Skin epidermis (tissue), 12 donors: ENCODE measurements at regions not wholly inside any gene's neighbourhood (a gene's known extent, or its start where the extent isn't known, plus 50 kb on each side); places are given as distances from the start of the nearest gene placed in this dataset.

ENCODE experiments used
- H3K27ac ChIP-seq, 21 experiments: fragments of 200-600 bp; sonication (generic) in 11 of 21; one replicate each; pipeline ENCODE4 v1.5.0; 2020; ENCODE audit warnings: mild to moderate bottlenecking in 3 of 21, inconsistent platforms in 2 of 21, moderate library complexity in 2 of 21
- H3K4me3 ChIP-seq, 7 experiments: fragments of 200-600 bp; sonication (generic) in 2 of 7; one replicate each; pipeline ENCODE4 v1.5.0; 2020; ENCODE audit warnings: inconsistent platforms in 2 of 7, mild to moderate bottlenecking in 2 of 7, moderate library complexity in 1 of 7

DNA sequence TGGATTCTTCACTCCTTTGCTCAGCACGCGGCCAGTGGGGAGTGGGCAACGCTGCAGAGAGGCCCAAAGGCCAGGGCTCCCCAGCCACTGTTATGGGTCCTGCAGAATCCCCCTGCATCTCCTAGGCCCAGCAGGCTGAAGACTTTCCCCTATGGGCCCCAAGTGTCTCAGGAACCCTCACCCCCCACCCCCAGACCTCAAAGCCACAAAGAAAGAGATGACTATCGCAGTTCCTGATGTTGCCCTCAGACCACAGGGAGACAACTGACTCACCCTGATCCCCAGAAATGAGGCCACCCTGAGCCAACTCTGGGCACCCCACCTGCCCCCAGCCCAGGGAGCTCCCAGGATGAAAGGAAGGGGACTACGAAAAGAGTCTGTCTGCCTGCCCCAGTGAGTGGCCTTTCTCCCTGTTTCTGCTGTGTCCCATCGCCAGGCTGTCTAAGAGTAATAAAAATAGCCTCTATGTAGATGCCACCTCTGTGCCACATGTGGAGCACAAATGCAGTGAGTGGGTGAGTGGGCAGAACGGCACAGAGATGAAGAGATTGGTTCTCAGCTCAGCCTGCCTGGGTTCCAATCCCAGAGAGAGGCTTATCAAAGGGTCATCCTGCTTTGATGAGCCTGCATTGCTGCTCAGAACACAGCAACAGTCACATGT is 283.0 kb downstream of the UACA start:
- H3K27ac ChIP-seq = peak overlapping the region in 1 of 21 experiments; percentile 10
- no peak overlapping the region for H3K4me3 ChIP-seq

DNA sequence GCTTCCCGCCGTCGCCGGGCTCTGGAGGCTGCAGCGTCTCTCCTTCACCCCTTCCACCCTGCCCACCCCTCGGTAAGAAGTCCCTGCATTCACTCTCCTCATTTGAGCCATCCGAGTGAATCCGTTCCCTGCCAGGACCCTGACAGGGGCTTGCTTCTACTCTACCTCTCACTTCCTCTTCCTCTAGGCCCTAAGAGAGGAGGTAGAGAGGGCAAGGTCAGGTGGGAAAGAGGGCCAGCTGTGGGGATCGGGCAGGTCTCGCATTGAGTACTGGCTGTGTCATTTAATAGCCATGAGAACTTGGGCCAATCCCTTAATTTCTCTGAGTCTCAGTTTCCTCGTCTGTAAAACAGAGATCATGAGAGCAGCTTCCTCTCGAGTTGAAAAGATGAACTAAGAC is 283.6 kb downstream of the UACA start:
- Histone ChIP-seq H3K4me3 (no peak overlapping the region), H3K27ac (peak overlapping the region in 1 of 21 experiments; percentile 10)

GRCh38 chr15:70479056-70479455 is 284.3 kb downstream of the UACA start:
- Histone ChIP-seq H3K4me3 (no peak overlapping the region), H3K27ac (peak overlapping the region in 5 of 21 experiments; percentile 17 to 49 (median 29))

DNA sequence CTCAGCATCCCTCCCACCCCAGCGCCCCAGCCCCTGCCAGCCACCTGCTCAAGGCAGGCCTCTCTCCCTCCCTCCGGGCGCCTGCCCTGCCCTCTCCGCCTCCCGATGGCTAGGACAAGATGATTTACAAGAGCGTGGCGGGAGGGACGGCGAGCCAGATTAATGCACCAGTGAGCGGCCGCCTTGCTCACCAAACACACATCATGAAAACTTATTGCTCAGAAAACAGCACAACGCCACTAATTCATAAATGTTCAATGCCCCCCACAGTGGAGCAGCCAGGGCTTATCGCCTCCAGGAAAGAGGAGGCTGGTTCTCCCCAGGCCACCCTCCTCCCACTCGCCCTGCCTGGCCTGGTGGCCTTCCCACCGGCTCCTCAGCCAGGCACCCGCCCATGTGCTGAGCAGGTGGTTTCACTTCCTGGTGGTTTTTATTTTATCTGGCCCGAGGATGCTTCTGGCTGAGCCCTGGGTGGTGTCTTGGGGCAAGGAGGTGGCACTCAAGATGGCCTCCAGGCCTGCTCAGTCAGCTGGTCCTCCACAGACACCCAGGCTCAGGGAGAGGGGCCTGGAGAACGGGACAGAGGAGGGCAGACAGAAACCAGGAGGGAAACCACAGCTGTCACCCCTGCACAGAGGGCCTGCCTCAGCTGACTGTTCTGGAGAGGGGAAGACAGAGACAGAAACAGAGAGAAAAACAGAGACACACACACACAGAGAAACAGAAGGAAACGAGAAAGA is 284.9 kb downstream of the UACA start:
- H3K27ac ChIP-seq = peak overlapping the region in 5 of 21 experiments; percentile 17 to 49 (median 29)
- H3K4me3 ChIP-seq = no peak overlapping the region

DNA sequence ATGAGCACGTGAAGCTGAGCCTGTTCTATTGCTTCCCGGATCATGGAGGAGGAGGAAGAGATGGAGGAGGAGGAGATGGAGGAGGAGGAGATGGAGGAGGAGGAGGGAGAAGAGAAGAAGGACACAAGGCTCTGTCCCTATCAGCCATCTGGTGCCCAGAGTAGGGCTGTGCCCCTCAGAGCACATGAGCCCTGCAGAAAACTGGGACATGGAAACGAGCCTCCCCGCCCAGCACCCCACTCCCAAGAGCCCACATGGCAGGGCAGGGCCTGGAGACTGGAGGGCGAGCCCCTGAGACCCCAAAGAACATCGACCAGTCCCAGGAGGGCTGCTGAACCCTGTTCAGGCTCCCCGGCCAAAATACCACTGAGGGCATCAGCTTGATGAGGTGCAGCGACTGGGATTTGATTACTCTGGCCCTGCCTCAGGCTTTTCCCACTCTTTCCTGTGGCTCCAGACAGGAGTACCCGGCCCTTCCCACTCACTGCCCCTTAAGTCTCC is 285.6 kb downstream of the UACA start:
- no peak overlapping the region for H3K4me3 ChIP-seq
- no peak overlapping the region for H3K27ac ChIP-seq

- no peak overlapping the region for H3K4me3 ChIP-seq
Observed at GRCh38 chr15:70476441-70476840, 286.9 kb downstream of the UACA start.

GRCh38 chr15:70475921-70476320 is 287.4 kb downstream of the UACA start:
- H3K4me3 ChIP-seq = no peak overlapping the region
- H3K27ac ChIP-seq = peak overlapping the region in 2 of 21 experiments; percentile 73 to 87

More at GRCh38 chr15:70476441-70476840, 286.9 kb downstream of the UACA start:
- H3K27ac ChIP-seq = no peak overlapping the region

- Histone ChIP-seq H3K4me3 (peak overlapping the region in 3 of 7 experiments; percentile 4 to 14 (median 10)), H3K27ac (peak overlapping the region in 14 of 21 experiments; percentile 18 to 87 (median 68))
Observed at GRCh38 chr15:70475407-70475781, 288.0 kb downstream of the UACA start.

DNA sequence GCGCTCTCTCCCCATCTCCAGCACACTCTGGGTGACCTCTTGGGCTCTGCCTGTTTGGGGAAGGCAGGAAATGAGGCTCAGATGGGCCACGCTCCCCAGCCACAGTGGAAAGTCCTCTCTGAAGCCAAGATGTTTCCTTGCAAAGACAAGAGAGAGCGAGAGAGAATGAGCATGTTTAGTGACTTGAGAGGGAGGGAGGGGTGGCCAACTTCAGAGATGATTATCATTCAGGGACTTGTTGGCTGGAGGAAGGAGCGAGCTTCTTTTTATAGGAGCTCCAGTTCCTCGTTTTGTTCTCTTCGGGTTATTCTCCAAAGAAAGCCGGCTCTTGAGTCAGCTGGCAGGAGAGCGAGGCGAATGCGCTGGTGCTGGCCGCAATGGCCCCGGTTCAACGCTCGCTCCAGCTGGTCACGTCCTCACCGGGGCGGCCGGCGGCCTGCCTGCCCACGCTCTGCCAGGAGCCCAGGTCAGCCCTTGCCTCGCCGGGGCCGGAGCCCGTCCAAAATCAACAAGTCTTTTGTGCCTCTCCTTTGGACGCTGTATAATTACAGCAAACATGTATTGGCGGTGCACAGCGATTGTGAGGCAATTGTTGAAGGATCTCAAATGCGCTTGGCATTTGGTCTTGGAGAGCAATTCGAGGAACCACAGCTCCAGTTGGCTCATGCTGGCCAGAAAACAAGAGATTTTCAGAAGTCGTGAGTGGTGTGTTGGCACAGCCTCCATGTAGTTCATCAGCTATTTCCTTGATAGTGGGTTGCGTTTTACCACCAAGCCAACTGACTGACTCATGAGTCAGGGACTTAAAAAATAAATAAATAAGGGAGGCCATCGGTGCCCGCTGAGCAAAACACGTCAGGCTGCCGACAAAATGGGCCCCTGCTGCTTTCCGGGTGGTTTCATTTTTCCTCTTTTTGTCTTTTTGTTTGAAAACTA is 288.6 kb downstream of the UACA start:
- Histone ChIP-seq H3K27ac (peak overlapping the region in 20 of 21 experiments; percentile 7 to 87 (median 63)), H3K4me3 (peak overlapping the region in 5 of 7 experiments; percentile 1 to 14 (median 4))

GRCh38 chr15:70473581-70474370 is 289.6 kb downstream of the UACA start:
- H3K4me3 ChIP-seq = no peak overlapping the region
- H3K27ac ChIP-seq = peak overlapping the region in 11 of 21 experiments; percentile 51 to 87 (median 70)

DNA sequence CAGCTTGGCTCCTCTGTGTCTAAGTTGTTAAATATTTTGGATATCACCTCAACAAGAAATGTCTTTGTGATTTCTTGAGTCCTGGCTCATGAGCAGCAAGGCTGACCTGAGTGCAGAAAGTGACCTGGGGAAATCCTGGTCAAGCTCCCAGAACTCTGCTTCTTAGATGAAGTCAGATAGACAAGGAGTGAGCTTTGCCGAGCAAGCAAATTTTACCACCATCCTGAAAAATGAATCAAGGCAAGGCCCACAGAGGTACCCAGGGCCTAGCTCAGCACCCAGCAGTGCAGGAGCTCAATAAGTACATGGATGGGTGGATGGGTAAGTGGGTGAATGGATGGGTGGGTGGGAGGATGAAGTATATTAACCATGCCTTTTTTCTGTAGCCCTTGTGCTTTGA is 291.8 kb downstream of the UACA start:
- no peak overlapping the region for H3K4me3 ChIP-seq
- H3K27ac ChIP-seq = no peak overlapping the region

DNA sequence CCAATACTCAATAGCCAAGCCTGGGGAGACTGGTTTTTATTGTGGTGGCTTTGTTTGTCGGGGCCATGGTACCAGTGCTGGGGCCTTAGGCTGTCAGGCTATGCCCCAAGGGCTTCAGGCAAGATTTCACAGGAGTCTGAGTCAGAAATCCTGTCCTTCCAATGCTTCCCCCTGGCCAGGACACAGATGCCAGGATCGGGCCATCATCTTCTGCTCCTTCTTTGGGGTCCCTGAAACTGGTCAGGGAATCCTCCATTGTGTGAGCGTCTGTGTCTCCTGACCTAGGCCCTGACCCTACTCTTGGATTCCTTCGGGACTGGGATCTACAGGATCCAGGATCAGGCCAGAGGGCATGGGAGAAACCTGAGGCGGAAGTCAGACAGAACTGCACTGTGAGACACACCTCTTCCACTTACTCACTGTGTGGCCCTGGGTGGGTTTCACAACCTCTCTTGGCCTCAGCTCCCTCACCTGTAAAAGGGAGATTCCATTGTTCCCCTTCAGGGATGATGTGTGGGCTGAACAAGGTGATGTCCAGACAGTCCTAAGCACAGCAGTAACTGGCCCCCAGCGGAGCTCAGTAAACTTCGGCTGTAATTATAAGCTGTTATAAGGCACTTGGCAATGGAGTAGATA is 292.7 kb downstream of the UACA start:
- Histone ChIP-seq H3K4me3 (no peak overlapping the region), H3K27ac (no peak overlapping the region)

GRCh38 chr15:70469651-70470555 is 293.5 kb downstream of the UACA start:
- Histone ChIP-seq H3K27ac (no peak overlapping the region), H3K4me3 (no peak overlapping the region)

DNA sequence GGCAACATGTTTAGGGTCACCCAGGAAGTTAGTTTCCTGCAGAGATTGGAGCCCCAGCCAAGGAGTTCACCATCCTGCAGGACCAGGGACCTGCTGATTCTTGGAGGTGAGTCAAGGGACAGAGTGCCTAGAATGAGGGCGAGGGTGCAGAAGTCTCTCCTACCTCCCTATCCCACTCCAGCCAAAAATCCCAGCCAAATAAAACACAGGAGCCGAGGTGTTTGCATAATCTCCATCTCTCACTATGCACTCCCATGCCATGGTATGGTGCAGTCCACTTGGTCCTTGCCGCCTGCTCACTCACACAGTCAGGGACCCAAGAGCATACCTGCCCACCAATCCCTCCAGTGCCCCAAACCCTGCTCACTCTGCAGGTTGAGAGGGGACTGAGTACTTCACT is 294.2 kb downstream of the UACA start:
- no peak overlapping the region for H3K27ac ChIP-seq

DNA sequence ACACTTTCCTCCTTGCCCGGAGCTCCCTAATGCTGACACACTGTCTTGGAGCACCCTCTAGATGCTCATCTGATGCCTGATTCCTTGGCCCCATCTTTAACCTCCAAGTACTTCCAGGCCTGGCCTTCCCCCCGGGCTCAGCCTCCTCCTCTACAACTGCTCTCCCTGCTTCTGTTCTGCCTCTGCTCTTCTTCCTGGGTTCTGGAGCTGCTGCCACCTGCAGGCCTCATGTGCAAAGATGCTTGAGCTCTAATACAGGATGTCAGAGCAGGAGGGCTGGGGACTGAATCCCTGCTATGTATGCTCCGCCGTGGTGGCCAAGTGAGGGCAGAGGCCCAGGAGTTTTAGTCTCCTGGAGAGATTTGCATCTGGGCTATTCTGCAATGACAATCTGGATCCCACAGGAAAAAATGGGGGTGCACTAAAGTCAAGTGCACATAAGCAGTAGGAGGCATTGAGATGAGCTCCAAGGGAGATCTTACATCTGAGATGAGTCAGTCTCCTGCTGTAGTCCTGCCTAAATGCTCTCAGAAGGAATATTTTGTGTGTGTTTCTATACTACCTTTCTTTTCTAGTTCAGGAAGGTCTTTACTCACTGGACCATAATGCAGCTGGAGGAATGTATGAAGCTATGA is 296.3 kb downstream of the UACA start:
- Histone ChIP-seq H3K4me3 (no peak overlapping the region), H3K27ac (no peak overlapping the region)

More for the DNA sequence above, 294.2 kb downstream of the UACA start:
- H3K4me3 ChIP-seq = no peak overlapping the region

DNA sequence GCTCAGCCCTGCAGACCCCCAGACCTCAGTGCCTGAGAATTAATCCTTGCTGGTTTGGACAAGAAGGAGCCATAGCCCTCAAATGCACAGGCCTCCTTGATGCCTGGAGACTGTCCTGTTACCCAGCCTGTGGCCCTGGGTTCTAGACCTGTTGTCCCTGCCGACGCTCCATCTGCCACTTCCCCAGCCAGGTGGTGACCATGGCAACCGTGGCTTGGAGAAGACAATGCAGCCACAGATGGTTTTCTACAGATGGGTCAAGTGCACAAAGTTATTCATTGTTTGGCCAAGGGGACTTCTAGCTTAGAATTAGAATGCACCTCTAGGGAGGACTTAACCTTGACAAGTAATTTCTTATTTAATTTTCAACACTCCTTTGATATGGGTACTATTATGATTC is 297.1 kb downstream of the UACA start:
- H3K4me3 ChIP-seq = no peak overlapping the region
- H3K27ac ChIP-seq = no peak overlapping the region

GRCh38 chr15:70465812-70466211 is 297.5 kb downstream of the UACA start:
- Histone ChIP-seq H3K27ac (no peak overlapping the region), H3K4me3 (no peak overlapping the region)
